IMR-90 (cell line): ENCODE measurements at regions not wholly inside any gene's neighbourhood (a gene's known extent, or its start where the extent isn't known, plus 50 kb on each side); places are given as distances from the start of the nearest gene placed in this dataset.

ENCODE experiments used
- CEBPB ChIP-seq: IDR thresholded peaks from 2 replicates; pipeline ENCODE4 v1.6.1; 2012; ENCODE audit warnings: low read depth, low read length, improper control_type of control experiment
- CHD1 ChIP-seq: IDR thresholded peaks from 2 replicates; pipeline ENCODE4 v1.6.1; 2012; ENCODE audit warnings: low read depth, low read length, improper control_type of control experiment
- FOS ChIP-seq: fragments of 150-350 bp; IDR thresholded peaks from 2 replicates; pipeline ENCODE4 v1.6.1; 2016; ENCODE audit warnings: low read depth, low read length
- MAFK ChIP-seq: IDR thresholded peaks from 2 replicates; pipeline ENCODE4 v1.6.1; 2012; ENCODE audit warnings: low read depth, low read length, improper control_type of control experiment
- POLR2A ChIP-seq: IDR thresholded peaks from 2 replicates; pipeline ENCODE4 v1.6.1; 2012; ENCODE audit warnings: mild to moderate bottlenecking, low read depth, low read length
- TF ChIP-seq, protein P1 (sequence below): conservative IDR thresholded peaks from 2 replicates; pipeline ENCODE4 v1.5.1; 2012; ENCODE audit warnings: mild to moderate bottlenecking, low read depth, low read length, improper control_type of control experiment
- TF ChIP-seq, protein P2 (sequence below): fragments of 150-350 bp; IDR thresholded peaks from 2 replicates; pipeline ENCODE4 v1.6.1; 2017; ENCODE audit warnings: mild to moderate bottlenecking, antibody characterized with exemption, low read length, low read depth

DNA sequence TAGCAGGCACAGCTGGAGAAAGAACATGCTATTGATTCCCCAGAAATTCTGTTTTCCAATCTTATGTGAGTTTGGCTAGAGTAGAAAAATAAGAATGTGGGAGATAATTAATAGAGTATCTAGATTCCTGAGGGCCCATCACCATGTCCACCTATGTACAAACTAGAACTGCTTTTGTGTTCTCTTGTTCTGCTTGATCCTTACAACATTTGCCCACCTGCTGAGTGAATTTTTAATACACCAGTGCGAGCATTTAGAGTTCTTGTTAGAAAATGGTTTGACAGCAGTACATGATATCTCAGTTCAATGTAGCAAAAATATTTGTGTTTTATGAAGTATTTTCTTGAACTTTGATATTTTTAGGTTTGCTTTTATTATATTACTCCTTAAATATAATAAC, 52.3 kb upstream of the SPAG16 start:
- TF ChIP-seq, protein P1, sequence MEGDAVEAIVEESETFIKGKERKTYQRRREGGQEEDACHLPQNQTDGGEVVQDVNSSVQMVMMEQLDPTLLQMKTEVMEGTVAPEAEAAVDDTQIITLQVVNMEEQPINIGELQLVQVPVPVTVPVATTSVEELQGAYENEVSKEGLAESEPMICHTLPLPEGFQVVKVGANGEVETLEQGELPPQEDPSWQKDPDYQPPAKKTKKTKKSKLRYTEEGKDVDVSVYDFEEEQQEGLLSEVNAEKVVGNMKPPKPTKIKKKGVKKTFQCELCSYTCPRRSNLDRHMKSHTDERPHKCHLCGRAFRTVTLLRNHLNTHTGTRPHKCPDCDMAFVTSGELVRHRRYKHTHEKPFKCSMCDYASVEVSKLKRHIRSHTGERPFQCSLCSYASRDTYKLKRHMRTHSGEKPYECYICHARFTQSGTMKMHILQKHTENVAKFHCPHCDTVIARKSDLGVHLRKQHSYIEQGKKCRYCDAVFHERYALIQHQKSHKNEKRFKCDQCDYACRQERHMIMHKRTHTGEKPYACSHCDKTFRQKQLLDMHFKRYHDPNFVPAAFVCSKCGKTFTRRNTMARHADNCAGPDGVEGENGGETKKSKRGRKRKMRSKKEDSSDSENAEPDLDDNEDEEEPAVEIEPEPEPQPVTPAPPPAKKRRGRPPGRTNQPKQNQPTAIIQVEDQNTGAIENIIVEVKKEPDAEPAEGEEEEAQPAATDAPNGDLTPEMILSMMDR: no peak
- TF ChIP-seq CEBPB (no peak), MAFK (no peak), CHD1 (no peak), POLR2A (no peak), FOS (no peak)
- TF ChIP-seq, protein P2, sequence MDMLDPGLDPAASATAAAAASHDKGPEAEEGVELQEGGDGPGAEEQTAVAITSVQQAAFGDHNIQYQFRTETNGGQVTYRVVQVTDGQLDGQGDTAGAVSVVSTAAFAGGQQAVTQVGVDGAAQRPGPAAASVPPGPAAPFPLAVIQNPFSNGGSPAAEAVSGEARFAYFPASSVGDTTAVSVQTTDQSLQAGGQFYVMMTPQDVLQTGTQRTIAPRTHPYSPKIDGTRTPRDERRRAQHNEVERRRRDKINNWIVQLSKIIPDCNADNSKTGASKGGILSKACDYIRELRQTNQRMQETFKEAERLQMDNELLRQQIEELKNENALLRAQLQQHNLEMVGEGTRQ: no peak
